OCI-LY1 (cell line): ENCODE measurements at regions not wholly inside any gene's neighbourhood (a gene's known extent, or its start where the extent isn't known, plus 50 kb on each side); places are given as distances from the start of the nearest gene placed in this dataset.

Source experiments
- H2AFZ ChIP-seq: fragments of 200-600 bp; sonication (generic), shearing (Covaris generic); 2 replicates; pipeline ENCODE4 v1.6.0; 2014; ENCODE audit warnings: antibody characterized with exemption, mild to moderate bottlenecking, low read length
- H3F3A ChIP-seq: fragments of 200-600 bp; sonication (generic), shearing (Covaris generic); 2 replicates; pipeline ENCODE4 v1.6.0; 2014; ENCODE audit warnings: mild to moderate bottlenecking, antibody characterized with exemption, low read length, moderate library complexity; ENCODE audit not compliant: insufficient read depth
- H3K27ac ChIP-seq: fragments of 200-600 bp; sonication (generic); 2 replicates; pipeline ENCODE4 v1.5.1; 2014; ENCODE audit warnings: low read length, mixed run types, mild to moderate bottlenecking, low read depth; ENCODE audit not compliant: poor library complexity, severe bottlenecking
- H3K27me3 ChIP-seq: fragments of 200-600 bp; sonication (generic); 2 replicates; pipeline ENCODE4 v1.6.0; 2014; ENCODE audit warnings: antibody characterized with exemption, mild to moderate bottlenecking, low read length, moderate library complexity; ENCODE audit not compliant: insufficient read depth
- H3K36me3 ChIP-seq: fragments of 200-600 bp; sonication (generic); 2 replicates; pipeline ENCODE4 v1.6.1; 2014; ENCODE audit warnings: mild to moderate bottlenecking, antibody characterized with exemption, low read length, moderate library complexity, mixed read lengths; ENCODE audit not compliant: insufficient read depth
- H3K4me1 ChIP-seq: fragments of 200-600 bp; sonication (generic); 2 replicates; pipeline ENCODE4 v1.5.1; 2014; ENCODE audit warnings: mild to moderate bottlenecking, low read length, moderate library complexity; ENCODE audit not compliant: insufficient read depth, severe bottlenecking
- H3K4me2 ChIP-seq: fragments of 200-600 bp; sonication (generic), shearing (Covaris generic); 2 replicates; pipeline ENCODE4 v1.6.1; 2014; ENCODE audit warnings: low read length
- H3K4me3 ChIP-seq: fragments of 200-600 bp; sonication (generic); 2 replicates; pipeline ENCODE4 v1.5.1; 2014; ENCODE audit warnings: low read length, low read depth, mild to moderate bottlenecking, mixed read lengths; ENCODE audit not compliant: poor library complexity, severe bottlenecking
- H3K79me2 ChIP-seq: fragments of 200-600 bp; shearing (Covaris generic); 2 replicates; pipeline ENCODE4 v1.6.1; 2016; ENCODE audit warnings: mixed run types, low read length, mixed read lengths; ENCODE audit not compliant: insufficient read depth
- H3K9ac ChIP-seq: fragments of 200-600 bp; sonication (generic), shearing (Covaris generic); 2 replicates; pipeline ENCODE4 v1.6.1; 2014; ENCODE audit warnings: mild to moderate bottlenecking, low read length, mixed read lengths
- H3K9me2 ChIP-seq: fragments of 200-600 bp; sonication (generic), shearing (Covaris generic); 2 replicates; pipeline ENCODE4 v1.6.1; 2014; ENCODE audit warnings: low read depth, mild to moderate bottlenecking, low read length, mixed read lengths
- H3K9me3 ChIP-seq: fragments of 200-600 bp; shearing (Covaris generic); 2 replicates; pipeline ENCODE4 v1.6.1; 2014; ENCODE audit warnings: low read length, mixed read lengths
- H4K20me1 ChIP-seq: fragments of 200-600 bp; sonication (generic), shearing (Covaris generic); 2 replicates; pipeline ENCODE4 v1.6.0; 2016; ENCODE audit warnings: mild to moderate bottlenecking, low read length; ENCODE audit not compliant: insufficient read depth
- CTCF ChIP-seq: fragments of 200-600 bp; sonication (generic), shearing (Covaris generic); IDR thresholded peaks from 2 replicates; pipeline ENCODE4 v1.5.1; 2017; ENCODE audit warnings: mild to moderate bottlenecking, antibody characterized with exemption, low read length, moderate library complexity, mixed read lengths
- EZH2 ChIP-seq: fragments of 200-600 bp; sonication (generic), shearing (Covaris generic); IDR thresholded peaks from 2 replicates; pipeline ENCODE4 v1.8.0; 2017; ENCODE audit warnings: borderline replicate concordance, mixed run types, mild to moderate bottlenecking, antibody characterized with exemption, low read length, moderate library complexity, mixed read lengths

- TF ChIP-seq EZH2: no peak
- no peak for TF ChIP-seq CTCF
- Histone ChIP-seq H3K79me2 (no peaks in the 10 kb centered on the region), H3K27ac (no peak overlapping the region), H3F3A (no peaks in the 10 kb centered on the region), H3K4me3 (no peak overlapping the region), H4K20me1 (no peaks in the 10 kb centered on the region), H3K27me3 (no peaks in the 10 kb centered on the region), H3K4me1 (no peaks in the 10 kb centered on the region), H2AFZ (no peak overlapping the region), H3K9ac (no peak overlapping the region), H3K36me3 (no peaks in the 10 kb centered on the region), H3K9me2 (no peaks in the 10 kb centered on the region), H3K9me3 (no peaks in the 10 kb centered on the region), H3K4me2 (no peak overlapping the region)
Observed at GRCh38 chr2:22329211-22330154, 1055.5 kb upstream of the KLHL29 start.

GRCh38 chr2:22336414-22336813 is 1048.6 kb upstream of the KLHL29 start:
- Histone ChIP-seq H3K4me3 (no peak overlapping the region), H3K9me3 (no peaks in the 10 kb centered on the region), H3K27ac (no peak overlapping the region), H3F3A (no peaks in the 10 kb centered on the region), H2AFZ (no peak overlapping the region), H3K4me2 (no peak overlapping the region), H3K9me2 (no peaks in the 10 kb centered on the region), H3K9ac (no peak overlapping the region), H3K4me1 (no peaks in the 10 kb centered on the region), H3K79me2 (no peaks in the 10 kb centered on the region), H3K36me3 (no peaks in the 10 kb centered on the region), H4K20me1 (no peaks in the 10 kb centered on the region), H3K27me3 (no peaks in the 10 kb centered on the region)
- no peak for TF ChIP-seq CTCF

- H3K27ac ChIP-seq: no peak overlapping the region
- no peak overlapping the region for H3K9ac ChIP-seq
- H3K9me3 ChIP-seq: no peaks in the 10 kb centered on the region
- no peak overlapping the region for H3K4me2 ChIP-seq
- H3K27me3 ChIP-seq: no peaks in the 10 kb centered on the region
- no peak for TF ChIP-seq EZH2
- no peak for TF ChIP-seq CTCF
- H3K4me1 ChIP-seq: no peaks in the 10 kb centered on the region
- no peaks in the 10 kb centered on the region for H3K9me2 ChIP-seq
- no peaks in the 10 kb centered on the region for H4K20me1 ChIP-seq
- no peak overlapping the region for H3K4me3 ChIP-seq
- H3K79me2 ChIP-seq: no peaks in the 10 kb centered on the region
- no peak overlapping the region for H2AFZ ChIP-seq
- no peaks in the 10 kb centered on the region for H3F3A ChIP-seq
- H3K36me3 ChIP-seq: no peaks in the 10 kb centered on the region
Observed at GRCh38 chr2:22340716-22341115, 1044.3 kb upstream of the KLHL29 start.
